GM12878 (cell line): ENCODE measurements at regions not wholly inside any gene's neighbourhood (a gene's known extent, or its start where the extent isn't known, plus 50 kb on each side); places are given as distances from the start of the nearest gene placed in this dataset.

Experiments
- ASH2L ChIP-seq: fragments of 300-600, 200-600 bp; sonication (generic); IDR thresholded peaks from 2 replicates; pipeline ENCODE4 v1.6.1; 2017; ENCODE audit warnings: low read depth, mild to moderate bottlenecking, borderline replicate concordance
- ATF7 ChIP-seq: fragments of 450-650 bp; IDR thresholded peaks from 2 replicates; pipeline ENCODE4 v1.6.1; 2016; ENCODE audit warnings: low read depth, mild to moderate bottlenecking
- EP300 ChIP-seq, 2 experiments: fragments of 150-350 bp in 1 of 2; IDR thresholded peaks; 2 replicates each; pipeline ENCODE4 v1.6.1; 2011 to 2012; ENCODE audit warnings: low read depth in 2 of 2, low read length in 2 of 2, borderline replicate concordance in 1 of 2, improper control_type of control experiment in 1 of 2, inconsistent platforms in 1 of 2; ENCODE audit not compliant: control insufficient read depth in 1 of 2
- NR2F1 ChIP-seq: fragments of 450-650 bp; conservative IDR thresholded peaks from 2 replicates; pipeline ENCODE4 v1.6.1; 2017; ENCODE audit warnings: mild to moderate bottlenecking
- POU2F2 ChIP-seq: IDR thresholded peaks from 3 replicates; pipeline ENCODE4 v1.6.1; 2011; ENCODE audit warnings: low read depth, mild to moderate bottlenecking, low read length, borderline replicate concordance
- TCF7 ChIP-seq: IDR thresholded peaks from 2 replicates; pipeline ENCODE4 v1.6.1; 2014; ENCODE audit warnings: antibody characterized with exemption, borderline replicate concordance
- TF ChIP-seq, protein P1 (sequence below): IDR thresholded peaks from 2 replicates; pipeline ENCODE4 v1.6.1; 2012; ENCODE audit warnings: low read depth, low read length, improper control_type of control experiment
- TF ChIP-seq, protein P2 (sequence below): fragments of 450-650 bp; IDR thresholded peaks from 2 replicates; pipeline ENCODE4 v1.6.1; 2017; ENCODE audit warnings: mild to moderate bottlenecking, moderate library complexity
- TF ChIP-seq, protein P3 (sequence below): fragments of 450-650 bp; IDR thresholded peaks from 2 replicates; pipeline ENCODE4 v1.6.1; 2014; ENCODE audit warnings: mild to moderate bottlenecking
- TF ChIP-seq, protein P4 (sequence below): fragments of 450-650 bp; IDR thresholded peaks from 2 replicates; pipeline ENCODE4 v1.6.1; 2017; ENCODE audit warnings: low read depth, mild to moderate bottlenecking, moderate library complexity

DNA sequence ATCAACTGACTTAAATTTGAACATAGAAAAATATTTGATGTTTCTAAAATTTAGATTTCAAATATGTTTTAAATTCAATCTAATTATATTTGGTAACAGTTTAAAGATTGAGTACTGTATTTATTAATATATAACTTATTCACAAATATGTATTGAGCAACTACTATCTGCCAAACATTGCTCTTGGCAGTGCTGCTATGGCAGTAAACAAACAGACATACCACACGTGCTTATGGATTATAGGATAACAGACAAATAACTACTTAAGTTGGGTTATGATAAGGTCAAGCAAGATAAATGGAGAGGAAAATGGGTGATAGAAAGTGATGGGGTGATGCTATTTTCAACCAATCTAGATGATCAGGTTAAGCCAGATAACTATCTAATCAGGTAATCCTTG, 538.1 kb downstream of the C12orf50 start (continued):
- TF ChIP-seq, protein P1, sequence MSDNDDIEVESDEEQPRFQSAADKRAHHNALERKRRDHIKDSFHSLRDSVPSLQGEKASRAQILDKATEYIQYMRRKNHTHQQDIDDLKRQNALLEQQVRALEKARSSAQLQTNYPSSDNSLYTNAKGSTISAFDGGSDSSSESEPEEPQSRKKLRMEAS: no peak
- TF ChIP-seq, protein P2, sequence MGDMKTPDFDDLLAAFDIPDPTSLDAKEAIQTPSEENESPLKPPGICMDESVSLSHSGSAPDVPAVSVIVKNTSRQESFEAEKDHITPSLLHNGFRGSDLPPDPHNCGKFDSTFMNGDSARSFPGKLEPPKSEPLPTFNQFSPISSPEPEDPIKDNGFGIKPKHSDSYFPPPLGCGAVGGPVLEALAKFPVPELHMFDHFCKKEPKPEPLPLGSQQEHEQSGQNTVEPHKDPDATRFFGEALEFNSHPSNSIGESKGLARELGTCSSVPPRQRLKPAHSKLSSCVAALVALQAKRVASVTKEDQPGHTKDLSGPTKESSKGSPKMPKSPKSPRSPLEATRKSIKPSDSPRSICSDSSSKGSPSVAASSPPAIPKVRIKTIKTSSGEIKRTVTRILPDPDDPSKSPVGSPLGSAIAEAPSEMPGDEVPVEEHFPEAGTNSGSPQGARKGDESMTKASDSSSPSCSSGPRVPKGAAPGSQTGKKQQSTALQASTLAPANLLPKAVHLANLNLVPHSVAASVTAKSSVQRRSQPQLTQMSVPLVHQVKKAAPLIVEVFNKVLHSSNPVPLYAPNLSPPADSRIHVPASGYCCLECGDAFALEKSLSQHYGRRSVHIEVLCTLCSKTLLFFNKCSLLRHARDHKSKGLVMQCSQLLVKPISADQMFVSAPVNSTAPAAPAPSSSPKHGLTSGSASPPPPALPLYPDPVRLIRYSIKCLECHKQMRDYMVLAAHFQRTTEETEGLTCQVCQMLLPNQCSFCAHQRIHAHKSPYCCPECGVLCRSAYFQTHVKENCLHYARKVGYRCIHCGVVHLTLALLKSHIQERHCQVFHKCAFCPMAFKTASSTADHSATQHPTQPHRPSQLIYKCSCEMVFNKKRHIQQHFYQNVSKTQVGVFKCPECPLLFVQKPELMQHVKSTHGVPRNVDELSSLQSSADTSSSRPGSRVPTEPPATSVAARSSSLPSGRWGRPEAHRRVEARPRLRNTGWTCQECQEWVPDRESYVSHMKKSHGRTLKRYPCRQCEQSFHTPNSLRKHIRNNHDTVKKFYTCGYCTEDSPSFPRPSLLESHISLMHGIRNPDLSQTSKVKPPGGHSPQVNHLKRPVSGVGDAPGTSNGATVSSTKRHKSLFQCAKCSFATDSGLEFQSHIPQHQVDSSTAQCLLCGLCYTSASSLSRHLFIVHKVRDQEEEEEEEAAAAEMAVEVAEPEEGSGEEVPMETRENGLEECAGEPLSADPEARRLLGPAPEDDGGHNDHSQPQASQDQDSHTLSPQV: no peak
- TF ChIP-seq ATF7 (no peak), EP300 (IDR thresholded peaks at IDR 0.05; ENCODE audit: borderline replicate concordance in 1 of 2, control insufficient read depth in 1 of 2, low read depth in 2 of 2, low read length in 2 of 2) (no peak), NR2F1 (no peak), TCF7 (no peak), POU2F2 (no peak), ASH2L (no peak)
- TF ChIP-seq, protein P3, sequence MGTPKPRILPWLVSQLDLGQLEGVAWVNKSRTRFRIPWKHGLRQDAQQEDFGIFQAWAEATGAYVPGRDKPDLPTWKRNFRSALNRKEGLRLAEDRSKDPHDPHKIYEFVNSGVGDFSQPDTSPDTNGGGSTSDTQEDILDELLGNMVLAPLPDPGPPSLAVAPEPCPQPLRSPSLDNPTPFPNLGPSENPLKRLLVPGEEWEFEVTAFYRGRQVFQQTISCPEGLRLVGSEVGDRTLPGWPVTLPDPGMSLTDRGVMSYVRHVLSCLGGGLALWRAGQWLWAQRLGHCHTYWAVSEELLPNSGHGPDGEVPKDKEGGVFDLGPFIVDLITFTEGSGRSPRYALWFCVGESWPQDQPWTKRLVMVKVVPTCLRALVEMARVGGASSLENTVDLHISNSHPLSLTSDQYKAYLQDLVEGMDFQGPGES: no peak
- TF ChIP-seq, protein P4, sequence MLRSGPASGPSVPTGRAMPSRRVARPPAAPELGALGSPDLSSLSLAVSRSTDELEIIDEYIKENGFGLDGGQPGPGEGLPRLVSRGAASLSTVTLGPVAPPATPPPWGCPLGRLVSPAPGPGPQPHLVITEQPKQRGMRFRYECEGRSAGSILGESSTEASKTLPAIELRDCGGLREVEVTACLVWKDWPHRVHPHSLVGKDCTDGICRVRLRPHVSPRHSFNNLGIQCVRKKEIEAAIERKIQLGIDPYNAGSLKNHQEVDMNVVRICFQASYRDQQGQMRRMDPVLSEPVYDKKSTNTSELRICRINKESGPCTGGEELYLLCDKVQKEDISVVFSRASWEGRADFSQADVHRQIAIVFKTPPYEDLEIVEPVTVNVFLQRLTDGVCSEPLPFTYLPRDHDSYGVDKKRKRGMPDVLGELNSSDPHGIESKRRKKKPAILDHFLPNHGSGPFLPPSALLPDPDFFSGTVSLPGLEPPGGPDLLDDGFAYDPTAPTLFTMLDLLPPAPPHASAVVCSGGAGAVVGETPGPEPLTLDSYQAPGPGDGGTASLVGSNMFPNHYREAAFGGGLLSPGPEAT: no peak
